Peyer's patch (tissue), 4 donors: ENCODE measurements at regions not wholly inside any gene's neighbourhood (a gene's known extent, or its start where the extent isn't known, plus 50 kb on each side); places are given as distances from the start of the nearest gene placed in this dataset.

Experiments
- CTCF ChIP-seq, 6 experiments: fragments of 450-650 bp in 4 of 6; fragments of 200-600 bp in 2 of 6; sonication (generic) in 1 of 6; IDR thresholded peaks; one replicate each; pipeline ENCODE4 v1.5.1; 2017 to 2019; ENCODE audit warnings: antibody characterized with exemption in 6 of 6, mild to moderate bottlenecking in 3 of 6, moderate library complexity in 1 of 6
- POLR2A ChIP-seq, 2 donors: fragments of 450-650 bp; IDR thresholded peaks; one replicate each; pipeline ENCODE4 v1.5.1; 2017; ENCODE audit warnings: antibody characterized with exemption in 2 of 2, mild to moderate bottlenecking in 2 of 2, moderate library complexity in 2 of 2

GRCh38 chr10:54909165-54909564 lies 108.1 kb upstream of the PCDH15 start:
- TF ChIP-seq POLR2A (IDR thresholded peaks at IDR 0.05) (no peak), CTCF (IDR thresholded peaks at IDR 0.05) (no peak)
